ENCODE measurements at regions not wholly inside any gene's neighbourhood (a gene's known extent, or its start where the extent isn't known, plus 50 kb on each side); places are given as distances from the start of the nearest gene placed in this dataset.
A peak's percentile ranks its signal among the peaks of the same experiment; 100 is the strongest.
"Not testable (repeated sequence)": the region's sequence is repeated elsewhere in the genome, so short reads cannot be mapped to it uniquely, and the experiment has no call there.

- DNase-seq: peak; percentile 4
Measured at GRCh38 chr1:215287362-215287761, 204.8 kb downstream of the KCNK2 start.

- DNase-seq: no peak
Measured at GRCh38 chr1:215290018-215290417, 207.5 kb downstream of the KCNK2 start.

GRCh38 chr1:215292932-215293331 is 210.4 kb downstream of the KCNK2 start:
- peak; percentile 5 for DNase-seq

- DNase-seq: no peak
Measured at GRCh38 chr1:215306426-215306825, 223.9 kb downstream of the KCNK2 start.

DNA sequence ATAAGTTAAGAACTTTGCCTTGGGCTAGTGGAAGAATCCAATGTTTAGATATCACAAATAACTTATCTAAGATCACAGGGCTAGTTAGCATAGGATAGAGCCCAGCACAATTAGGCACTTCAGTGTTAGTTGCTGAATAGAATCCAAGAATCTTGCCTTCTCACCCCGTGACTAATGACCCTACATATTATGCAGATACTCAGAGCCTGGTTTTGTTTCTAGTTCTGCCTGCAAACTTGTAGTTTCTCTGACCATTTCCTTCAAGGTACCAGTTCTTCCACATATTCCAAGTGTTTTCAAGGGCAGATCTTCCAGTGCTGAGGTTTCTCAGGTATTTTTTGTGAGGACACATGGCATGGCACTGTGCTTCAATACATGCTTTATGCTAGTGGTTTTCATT is 239.3 kb downstream of the KCNK2 start:
- no peak for DNase-seq

DNA sequence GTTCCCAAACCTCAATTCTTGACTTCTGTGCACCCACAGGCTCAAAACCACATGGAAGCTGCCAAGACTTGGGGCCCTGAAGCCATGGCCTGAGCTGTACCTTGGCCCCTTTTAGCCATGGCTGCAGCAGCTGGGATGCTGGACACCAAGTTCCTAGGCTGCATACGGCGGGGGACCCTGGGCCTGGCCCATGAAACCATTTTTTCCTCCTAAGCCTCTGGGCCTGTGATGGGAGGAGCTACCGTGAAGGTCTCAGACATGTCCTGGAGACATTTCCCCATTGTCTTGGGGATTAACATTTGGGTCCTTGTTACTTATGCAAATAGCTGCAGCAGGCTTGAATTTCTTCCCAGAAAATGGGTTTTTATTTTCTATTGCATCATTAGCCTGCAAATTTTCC is 241.5 kb downstream of the KCNK2 start:
- DNase-seq: not testable (repeated sequence)

GRCh38 chr1:215330426-215330825 is 236.7 kb upstream of the KCTD3 start:
- DNase-seq: no peak

- DNase-seq: no peak
Measured at GRCh38 chr1:215344539-215344938, 222.6 kb upstream of the KCTD3 start.

- DNase-seq: no peak
Measured at GRCh38 chr1:215345208-215345607, 221.9 kb upstream of the KCTD3 start.

DNA sequence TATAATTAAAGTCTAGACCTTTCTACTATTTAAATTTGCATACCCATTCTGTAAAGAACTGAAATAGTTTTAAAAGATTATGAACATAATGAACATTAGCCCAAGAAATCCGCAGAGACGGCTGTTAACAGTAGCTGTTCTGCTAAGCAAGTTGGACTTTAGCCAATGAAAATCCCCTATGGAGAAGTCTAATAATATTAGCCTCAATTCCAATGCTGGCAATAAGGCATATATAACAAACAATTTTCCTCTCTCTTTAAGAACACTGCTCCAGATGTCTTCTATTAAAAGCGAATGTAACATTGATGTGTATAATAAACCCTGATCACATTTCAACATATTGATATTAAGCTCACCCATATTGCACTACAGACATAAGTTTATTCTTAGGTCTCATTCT is 221.3 kb upstream of the KCTD3 start:
- DNase-seq: peak; percentile 38

- no peak for DNase-seq
Measured at GRCh38 chr1:215357901-215358300, 209.2 kb upstream of the KCTD3 start.

DNA sequence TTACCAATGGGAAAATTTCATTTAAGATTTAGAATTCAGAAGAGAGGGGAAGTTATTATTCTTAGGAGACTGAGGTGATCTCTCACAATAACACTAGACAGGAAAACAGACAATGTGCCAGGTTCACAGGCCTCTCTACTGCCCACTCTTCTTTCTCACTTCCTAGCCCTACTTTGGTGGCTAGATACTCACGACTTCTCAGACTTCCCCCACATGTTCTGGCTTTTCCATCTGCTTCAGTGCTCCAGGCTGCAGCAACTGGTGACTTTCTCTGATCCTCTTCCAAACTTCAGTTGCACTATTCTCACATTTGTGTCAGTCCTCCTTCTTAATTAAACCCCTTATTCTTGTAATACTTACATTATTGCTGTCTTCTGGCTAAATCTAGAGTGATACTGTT is 208.7 kb upstream of the KCTD3 start:
- no peak for DNase-seq

DNA sequence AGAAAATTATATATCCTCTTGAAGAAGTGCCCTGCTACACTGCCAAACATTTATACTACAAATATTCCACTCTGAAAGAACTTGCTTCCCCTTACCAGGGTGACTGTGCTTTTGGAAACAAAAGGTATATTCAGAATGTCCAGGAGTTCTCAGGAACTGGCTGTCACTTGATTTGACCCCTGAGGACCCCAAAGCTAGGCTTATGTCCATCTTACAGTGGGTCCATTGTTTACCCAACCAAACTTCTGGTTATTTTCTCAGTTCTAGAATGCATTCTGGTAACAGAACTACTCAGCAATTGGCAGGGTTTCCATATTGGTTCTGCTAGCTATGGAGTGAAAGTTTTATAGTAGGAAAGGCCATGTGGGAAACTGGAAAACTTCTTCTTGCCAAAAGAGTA is 207.1 kb upstream of the KCTD3 start:
- DNase-seq: no peak

GRCh38 chr1:215360758-215361157 is 206.3 kb upstream of the KCTD3 start:
- no peak for DNase-seq

- no peak for DNase-seq
Measured at GRCh38 chr1:215375381-215375780, 191.7 kb upstream of the KCTD3 start.

DNA sequence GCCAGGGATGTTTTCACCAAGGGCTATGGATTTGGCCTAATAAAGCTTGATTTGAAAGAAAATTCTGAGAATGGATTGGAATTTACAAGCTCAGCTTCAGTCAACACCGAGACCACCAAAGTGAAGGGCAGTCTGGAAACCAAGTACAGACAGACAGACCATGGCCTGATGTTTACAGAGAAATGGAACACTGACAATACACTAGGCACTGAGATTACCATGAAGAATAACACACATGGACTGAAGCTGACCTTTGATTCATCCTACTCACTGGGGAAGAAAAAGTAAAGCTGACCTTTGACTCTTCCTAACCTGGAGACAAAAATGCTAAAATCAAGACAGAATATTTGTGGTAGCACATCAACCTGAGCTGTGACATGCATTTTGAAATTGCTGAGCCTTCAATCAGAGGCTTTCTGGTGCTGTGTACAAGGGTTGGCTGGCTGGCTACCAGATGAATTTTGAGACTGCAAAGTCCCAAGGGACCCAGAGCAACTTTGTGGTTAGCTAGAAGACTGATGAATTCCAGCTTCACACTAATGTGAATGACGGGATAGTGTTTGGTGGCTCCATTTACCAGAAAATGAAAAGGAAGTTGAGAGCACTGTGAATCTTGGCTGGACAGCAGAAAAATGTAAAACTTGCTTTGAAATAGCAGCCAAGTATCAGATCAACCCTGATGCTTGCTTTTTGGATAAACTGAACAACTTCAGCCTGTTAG is 190.4 kb upstream of the KCTD3 start:
- peak; percentile 2 for DNase-seq

GRCh38 chr1:215377746-215378145 is 189.4 kb upstream of the KCTD3 start:
- DNase-seq: no peak

DNA sequence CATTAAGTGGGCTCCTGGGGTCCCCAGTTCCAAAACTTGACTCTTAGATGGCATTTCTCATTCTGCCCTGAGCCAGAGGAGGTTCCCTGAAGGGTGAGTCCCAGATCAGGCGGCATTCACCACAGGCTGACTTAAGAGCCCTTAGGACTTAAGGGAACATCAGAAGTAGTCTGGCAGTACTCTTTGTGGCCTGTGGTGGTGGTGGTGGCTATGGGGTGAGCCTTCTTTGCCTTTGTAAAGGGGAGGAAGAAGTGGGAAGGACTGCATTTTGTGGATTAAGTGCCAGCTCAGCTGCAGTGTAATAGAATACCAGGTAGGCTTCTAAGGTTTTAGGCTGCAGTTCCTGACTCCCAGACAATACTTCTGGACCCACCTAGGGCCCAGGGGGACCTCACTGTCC is 186.5 kb upstream of the KCTD3 start:
- DNase-seq: no peak

DNA sequence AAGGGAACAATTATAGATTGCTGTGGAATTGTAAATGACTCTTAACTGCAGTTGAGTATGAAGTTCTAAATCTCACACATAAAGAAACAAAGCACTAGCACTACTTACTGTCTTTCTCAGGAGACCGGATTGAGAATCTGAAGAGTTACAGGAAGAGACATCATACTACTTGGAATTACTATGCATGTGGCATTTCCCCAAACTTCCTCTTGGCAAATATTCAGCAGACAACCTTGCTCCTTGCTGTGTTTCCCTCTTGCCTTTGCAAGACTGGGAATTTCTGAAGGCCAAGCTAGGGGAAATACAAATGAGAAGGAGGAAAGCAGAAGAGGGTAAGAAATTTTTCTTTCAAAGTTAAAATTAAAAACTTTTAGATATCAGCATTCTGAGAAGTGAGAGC is 173.6 kb upstream of the KCTD3 start:
- DNase-seq: no peak

- no peak for DNase-seq
Measured at GRCh38 chr1:215394084-215394991, 172.8 kb upstream of the KCTD3 start.

DNA sequence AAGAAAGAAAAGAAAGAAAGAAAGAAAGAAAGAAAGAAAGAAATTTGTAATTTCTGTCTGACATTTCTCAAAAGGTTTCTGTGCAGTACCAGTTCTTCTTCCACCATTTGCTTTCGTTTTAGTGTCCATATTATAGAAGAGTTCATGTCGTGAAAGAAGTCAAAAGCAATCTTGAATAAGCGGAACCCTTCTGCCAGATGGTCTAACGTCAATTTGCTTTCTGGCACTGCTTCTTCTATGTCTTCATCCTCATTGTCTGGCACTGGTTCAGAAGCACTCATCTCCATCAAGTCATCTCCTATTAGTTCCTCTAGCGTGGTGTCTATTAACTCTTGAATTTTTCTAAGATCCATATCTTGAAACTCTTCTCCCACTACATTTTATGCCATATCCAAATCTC is 170.0 kb upstream of the KCTD3 start:
- DNase-seq: no peak

DNA sequence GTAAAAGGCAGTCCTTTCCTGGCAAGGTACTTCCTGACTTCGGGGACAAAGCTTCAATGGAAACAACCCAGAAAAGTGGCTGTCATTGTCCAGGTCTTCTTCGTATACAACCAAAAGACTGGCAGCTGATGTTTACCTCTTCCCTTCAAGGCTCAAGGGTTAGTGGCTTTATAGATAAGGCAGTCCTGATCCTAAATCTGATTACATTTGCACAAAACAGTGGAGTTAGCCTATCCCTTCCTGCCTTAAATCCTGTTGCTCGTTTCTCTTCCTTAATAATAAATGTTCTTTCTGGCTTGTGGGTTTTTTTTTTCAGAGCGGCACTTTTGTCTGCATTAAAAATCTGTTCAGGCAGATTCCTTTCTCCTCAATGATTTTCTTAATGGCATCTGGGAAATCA is 169.3 kb upstream of the KCTD3 start:
- no peak for DNase-seq

DNA sequence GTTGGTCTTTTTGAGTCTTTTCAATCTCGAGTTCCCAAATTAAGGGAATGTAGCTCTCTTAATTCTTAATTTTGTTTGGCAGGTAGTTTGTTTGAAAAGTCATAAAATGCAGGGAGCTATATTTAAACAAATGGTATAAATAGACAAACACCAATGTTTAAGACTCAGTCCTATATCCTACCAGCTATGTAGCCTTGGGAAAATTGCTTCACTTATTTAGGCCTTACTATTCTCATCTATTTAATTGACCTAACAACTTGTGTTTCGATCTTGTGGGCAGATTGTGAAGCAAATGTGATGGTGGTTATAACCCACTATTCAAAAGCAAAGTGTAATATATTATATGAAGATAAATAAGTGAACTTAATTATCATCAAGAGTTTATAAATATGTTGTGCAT is 167.3 kb upstream of the KCTD3 start:
- no peak for DNase-seq

DNA sequence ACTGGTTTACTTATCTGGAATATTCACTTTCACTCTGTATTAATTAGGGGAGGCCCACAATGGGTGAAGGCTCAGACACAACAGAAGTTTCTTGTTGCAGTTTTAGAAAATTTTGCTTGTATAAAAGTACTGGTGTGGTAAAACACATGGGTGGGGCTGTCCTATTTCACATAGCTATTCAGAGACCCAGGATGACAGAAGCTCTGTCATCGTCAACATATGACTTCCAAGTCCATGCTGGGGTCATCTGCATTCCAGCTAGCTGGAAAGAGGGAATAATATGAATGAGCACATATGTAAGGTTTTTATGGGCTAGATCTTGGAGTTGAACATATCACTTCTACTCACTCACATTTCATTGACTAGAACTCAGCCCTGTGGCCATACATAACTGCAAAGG is 166.4 kb upstream of the KCTD3 start:
- DNase-seq: no peak
